Testis (tissue), 2 donors: ENCODE measurements at regions not wholly inside any gene's neighbourhood (a gene's known extent, or its start where the extent isn't known, plus 50 kb on each side); places are given as distances from the start of the nearest gene placed in this dataset.

Source experiments
- DNase-seq: peaks from one replicate; pipeline ENCODE4 v3.0.0-alpha.2; 2019
- H3K27ac ChIP-seq, 2 donors: fragments of 200-600 bp; sonication (generic); one replicate each; pipeline ENCODE4 v1.5.1; 2019
- H3K27me3 ChIP-seq: fragments of 200-600 bp; sonication (generic); one replicate; pipeline ENCODE4 v1.5.1; 2019
- H3K36me3 ChIP-seq: fragments of 200-600 bp; sonication (generic); one replicate; pipeline ENCODE4 v1.5.1; 2017; ENCODE audit warnings: low read depth; ENCODE audit errors: missing control alignments
- H3K4me1 ChIP-seq: fragments of 200-600 bp; sonication (generic); one replicate; pipeline ENCODE4 v1.5.1; 2019
- H3K4me3 ChIP-seq, 2 donors: fragments of 200-600 bp; sonication (generic); one replicate each; pipeline ENCODE4 v1.5.1; 2017 to 2019
- H3K9me3 ChIP-seq: fragments of 200-600 bp; sonication (generic); one replicate; pipeline ENCODE4 v1.5.1; 2017
- POLR2A ChIP-seq: fragments of 450-650 bp; IDR thresholded peaks from one replicate; pipeline ENCODE4 v1.6.1; 2017; ENCODE audit warnings: antibody characterized with exemption, mild to moderate bottlenecking, moderate library complexity
- WGBS, 2 donors: methylation state at CpG; one replicate each; pipeline ENCODE4 v1.1.5; 2018; 5-methylcytosine and 5-hydroxymethylcytosine counted together
- intact Hi-C: fragments of 100-400 bp; cut with DNase I; formaldehyde crosslinking; loops from one replicate; pipeline ENCODE4 v1.15.1; 2023; ENCODE audit warnings: low total_unique reads
- TF ChIP-seq, protein P1 (sequence below), 3 experiments: fragments of 450-650 bp in 2 of 3; fragments of 200-600 bp in 1 of 3; sonication (generic) in 1 of 3; IDR thresholded peaks; one replicate each; pipeline ENCODE4 v1.5.1; 2016 to 2019; ENCODE audit warnings: antibody characterized with exemption in 3 of 3, mild to moderate bottlenecking in 2 of 3, moderate library complexity in 1 of 3

DNA sequence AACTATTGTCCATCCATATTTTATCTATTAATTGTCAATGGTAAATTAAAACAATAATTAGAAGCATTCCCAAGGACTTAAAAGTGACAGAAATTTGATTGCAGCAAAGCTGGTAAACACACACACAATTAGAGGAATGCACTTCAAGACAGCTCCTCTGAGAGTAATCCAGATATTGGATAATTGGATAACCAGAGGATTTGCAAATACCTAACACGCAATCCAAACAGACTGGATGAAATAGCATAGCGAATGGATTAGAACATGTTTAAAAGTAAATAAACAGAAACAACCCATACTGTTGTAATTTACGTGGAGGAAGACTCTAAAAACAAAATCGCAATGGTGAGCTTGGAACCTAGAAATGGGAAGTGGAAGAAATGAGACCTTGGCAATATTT is 239.8 kb downstream of the METTL4 start:
- TF ChIP-seq, protein P1, sequence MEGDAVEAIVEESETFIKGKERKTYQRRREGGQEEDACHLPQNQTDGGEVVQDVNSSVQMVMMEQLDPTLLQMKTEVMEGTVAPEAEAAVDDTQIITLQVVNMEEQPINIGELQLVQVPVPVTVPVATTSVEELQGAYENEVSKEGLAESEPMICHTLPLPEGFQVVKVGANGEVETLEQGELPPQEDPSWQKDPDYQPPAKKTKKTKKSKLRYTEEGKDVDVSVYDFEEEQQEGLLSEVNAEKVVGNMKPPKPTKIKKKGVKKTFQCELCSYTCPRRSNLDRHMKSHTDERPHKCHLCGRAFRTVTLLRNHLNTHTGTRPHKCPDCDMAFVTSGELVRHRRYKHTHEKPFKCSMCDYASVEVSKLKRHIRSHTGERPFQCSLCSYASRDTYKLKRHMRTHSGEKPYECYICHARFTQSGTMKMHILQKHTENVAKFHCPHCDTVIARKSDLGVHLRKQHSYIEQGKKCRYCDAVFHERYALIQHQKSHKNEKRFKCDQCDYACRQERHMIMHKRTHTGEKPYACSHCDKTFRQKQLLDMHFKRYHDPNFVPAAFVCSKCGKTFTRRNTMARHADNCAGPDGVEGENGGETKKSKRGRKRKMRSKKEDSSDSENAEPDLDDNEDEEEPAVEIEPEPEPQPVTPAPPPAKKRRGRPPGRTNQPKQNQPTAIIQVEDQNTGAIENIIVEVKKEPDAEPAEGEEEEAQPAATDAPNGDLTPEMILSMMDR (IDR thresholded peaks at IDR 0.05) = no peak
- TF ChIP-seq POLR2A = no peak
- Histone ChIP-seq H3K27ac (peak overlapping the region in 1 of 2 donors; percentile 17), H3K9me3 (no peaks in the 10 kb centered on the region), H3K27me3 (no peaks in the 10 kb centered on the region), H3K36me3 (no peaks in the 10 kb centered on the region), H3K4me3 (no peak overlapping the region), H3K4me1 (peaks cover 13% of the 10 kb centered on the region)
- no peak for DNase-seq
- intact Hi-C loops = no loop called here
- 83 to 98% methylated on average over 4 of the region's 4 CpGs for WGBS, 2 donors

DNA sequence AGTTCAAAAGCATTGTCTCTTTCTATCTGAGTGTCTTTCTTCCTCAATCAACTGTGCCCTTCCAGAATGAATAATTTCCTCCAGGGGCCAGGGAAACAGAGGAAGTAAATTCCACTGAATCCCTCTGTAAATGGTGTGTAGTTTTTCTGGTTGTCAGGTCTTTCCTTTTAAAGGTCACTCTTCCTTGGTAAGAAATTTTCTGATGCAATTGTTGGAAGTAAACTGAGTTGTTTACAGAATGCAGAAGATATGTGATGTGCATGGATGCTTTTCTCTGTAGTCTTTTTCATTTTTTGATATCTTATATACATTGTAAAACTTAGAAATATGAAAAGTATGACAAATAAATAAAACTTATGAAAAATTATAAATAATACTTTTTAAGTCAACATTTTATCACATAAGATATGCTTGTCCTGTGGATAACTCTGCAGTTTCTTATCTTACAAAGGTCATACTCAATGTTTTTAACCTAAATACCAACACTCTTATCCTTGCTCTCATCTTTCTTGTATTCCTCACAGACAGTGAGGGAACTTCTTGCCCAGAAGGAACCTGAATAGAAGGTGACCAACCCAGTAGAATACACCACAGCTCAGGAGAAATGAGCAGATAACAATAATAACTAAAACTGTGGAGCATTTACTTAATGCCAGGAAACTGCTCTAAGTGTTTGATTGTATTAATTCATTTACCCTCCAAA is 234.5 kb downstream of the METTL4 start:
- Histone ChIP-seq H3K27ac (no peak overlapping the region), H3K9me3 (no peaks in the 10 kb centered on the region), H3K36me3 (no peaks in the 10 kb centered on the region), H3K27me3 (no peaks in the 10 kb centered on the region), H3K4me3 (no peak overlapping the region), H3K4me1 (peaks cover 5% of the 10 kb centered on the region)
- TF ChIP-seq, protein P1 (IDR thresholded peaks at IDR 0.05) = no peak
- TF ChIP-seq POLR2A = no peak
- intact Hi-C loops = no loop called here
- no peak for DNase-seq

DNA sequence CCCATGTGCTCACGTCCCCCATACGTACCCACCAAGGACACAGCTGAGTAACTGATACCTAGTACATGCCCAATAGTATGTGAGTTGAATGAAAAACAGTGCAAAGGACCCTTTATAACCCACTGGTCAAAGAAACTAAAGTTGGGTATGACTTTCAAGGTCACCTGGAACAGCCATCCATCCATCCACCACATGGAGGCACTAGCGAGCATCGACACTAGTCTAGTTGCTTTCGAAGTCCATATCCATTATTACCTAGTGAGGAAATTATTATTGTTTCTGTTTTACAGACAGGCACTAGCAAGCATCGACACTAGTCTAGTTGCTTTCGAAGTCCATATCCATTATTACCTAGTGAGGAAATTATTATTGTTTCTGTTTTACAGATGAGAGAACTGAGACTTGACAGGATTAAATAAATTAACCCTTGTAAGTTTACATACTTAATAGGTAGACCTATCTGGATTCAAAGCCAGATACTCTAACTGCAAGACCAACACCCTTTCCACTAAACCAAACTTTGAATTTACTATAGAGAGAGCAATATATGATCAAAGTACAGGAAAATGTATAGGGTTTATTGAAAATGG is 233.7 kb downstream of the METTL4 start:
- TF ChIP-seq, protein P1 (IDR thresholded peaks at IDR 0.05) = peak in 2 of 3 experiments; percentile 25
- no peak for TF ChIP-seq POLR2A
- intact Hi-C loops = no loop called here
- H3K27me3 ChIP-seq = no peaks in the 10 kb centered on the region
- 61 to 74% methylated on average over 7 of the region's 7 CpGs for WGBS, 2 donors
- H3K36me3 ChIP-seq = no peaks in the 10 kb centered on the region
- H3K4me1 ChIP-seq = peaks cover 4% of the 10 kb centered on the region
- H3K9me3 ChIP-seq = no peaks in the 10 kb centered on the region
- no peak overlapping the region for H3K27ac ChIP-seq
- DNase-seq = no peak
- no peak overlapping the region for H3K4me3 ChIP-seq

GRCh38 chr18:2338601-2339000 is 232.7 kb downstream of the METTL4 start:
- H3K4me1 ChIP-seq = no peaks in the 10 kb centered on the region

More at GRCh38 chr18:2338601-2339000, 232.7 kb downstream of the METTL4 start:
- Histone ChIP-seq H3K9me3 (no peaks in the 10 kb centered on the region), H3K27me3 (no peaks in the 10 kb centered on the region), H3K4me3 (no peak overlapping the region), H3K27ac (no peak overlapping the region), H3K36me3 (no peaks in the 10 kb centered on the region)
- TF ChIP-seq POLR2A = no peak
- TF ChIP-seq, protein P1 (IDR thresholded peaks at IDR 0.05) = no peak
- no peak for DNase-seq
- intact Hi-C loops = no loop called here
- 62 to 67% methylated on average over 3 of the region's 3 CpGs for WGBS, 2 donors
